ENCODE measurements at regions not wholly inside any gene's neighbourhood (a gene's known extent, or its start where the extent isn't known, plus 50 kb on each side); places are given as distances from the start of the nearest gene placed in this dataset.

- TF ChIP-seq TCF7L2 (IDR thresholded peaks at IDR 0.05; ENCODE audit: borderline replicate concordance, low read depth, low read length), result no peak
- no peak for TF ChIP-seq YY1 (tag by site-specific recombination; IDR thresholded peaks at IDR 0.05)
- TF ChIP-seq, protein P1, sequence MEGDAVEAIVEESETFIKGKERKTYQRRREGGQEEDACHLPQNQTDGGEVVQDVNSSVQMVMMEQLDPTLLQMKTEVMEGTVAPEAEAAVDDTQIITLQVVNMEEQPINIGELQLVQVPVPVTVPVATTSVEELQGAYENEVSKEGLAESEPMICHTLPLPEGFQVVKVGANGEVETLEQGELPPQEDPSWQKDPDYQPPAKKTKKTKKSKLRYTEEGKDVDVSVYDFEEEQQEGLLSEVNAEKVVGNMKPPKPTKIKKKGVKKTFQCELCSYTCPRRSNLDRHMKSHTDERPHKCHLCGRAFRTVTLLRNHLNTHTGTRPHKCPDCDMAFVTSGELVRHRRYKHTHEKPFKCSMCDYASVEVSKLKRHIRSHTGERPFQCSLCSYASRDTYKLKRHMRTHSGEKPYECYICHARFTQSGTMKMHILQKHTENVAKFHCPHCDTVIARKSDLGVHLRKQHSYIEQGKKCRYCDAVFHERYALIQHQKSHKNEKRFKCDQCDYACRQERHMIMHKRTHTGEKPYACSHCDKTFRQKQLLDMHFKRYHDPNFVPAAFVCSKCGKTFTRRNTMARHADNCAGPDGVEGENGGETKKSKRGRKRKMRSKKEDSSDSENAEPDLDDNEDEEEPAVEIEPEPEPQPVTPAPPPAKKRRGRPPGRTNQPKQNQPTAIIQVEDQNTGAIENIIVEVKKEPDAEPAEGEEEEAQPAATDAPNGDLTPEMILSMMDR (tag by site-specific recombination; IDR thresholded peaks at IDR 0.05), result no peak
- TF ChIP-seq HOXA7 (CRISPR knock-in tag; IDR thresholded peaks at IDR 0.05; ENCODE audit: borderline replicate concordance), result no peak
- no peak for TF ChIP-seq PRDM1 (tag by site-specific recombination; IDR thresholded peaks at IDR 0.05)
- no peak for TF ChIP-seq KLF8 (tag by site-specific recombination; IDR thresholded peaks at IDR 0.05)
- no peak for TF ChIP-seq ZBTB21 (tag by site-specific recombination; IDR thresholded peaks at IDR 0.05)
- TF ChIP-seq ATF2 (tag by site-specific recombination; IDR thresholded peaks at IDR 0.05; ENCODE audit: low read depth), result no peak
- TF ChIP-seq ZNF596 (tag by site-specific recombination; IDR thresholded peaks at IDR 0.05), result no peak
Measured at GRCh38 chr10:88119160-88119559, 255.7 kb downstream of the PTEN start.
